T-helper 2 cell treated with Interferon-gamma antibody and Interleukin-4, amounts not matched to agents 100 ng/mL and 5 ng/mL, for 36 hours (primary cell): ENCODE measurements at regions not wholly inside any gene's neighbourhood (a gene's known extent, or its start where the extent isn't known, plus 50 kb on each side); places are given as distances from the start of the nearest gene placed in this dataset.
"Not testable (repeated sequence)": the region's sequence is repeated elsewhere in the genome, so short reads cannot be mapped to it uniquely, and the experiment has no call there.

Source experiments
- intact Hi-C: fragments of 100-400 bp; cut with micrococcal nuclease; formaldehyde crosslinking; loops from one replicate; pipeline ENCODE4 v1.15.1; 2023

- intact Hi-C loops: loop anchor here (5.0 kb wide), 1 partner anchor 43 kb away; no protein-coding TSS in a partner anchor
Measured at GRCh38 chr6:11410539-11411307, 126.8 kb upstream of the TMEM170B start.

- intact Hi-C loops: no loop called here
Measured at GRCh38 chr6:11409371-11409770, 128.2 kb upstream of the TMEM170B start.

GRCh38 chr6:11407414-11407813 is 130.1 kb upstream of the TMEM170B start:
- intact Hi-C loops: no loop called here

- intact Hi-C loops: no loop called here
Measured at GRCh38 chr6:11404838-11405237, 132.7 kb upstream of the TMEM170B start.

GRCh38 chr6:11404081-11404480 is 133.5 kb upstream of the TMEM170B start:
- intact Hi-C loops: no loop called here

GRCh38 chr6:11403035-11403601 is 134.4 kb upstream of the TMEM170B start:
- intact Hi-C loops: no loop called here

- intact Hi-C loops: not testable (repeated sequence)
Measured at GRCh38 chr6:11402581-11402980, 135.0 kb upstream of the TMEM170B start.

GRCh38 chr6:11401954-11402353 is 135.6 kb upstream of the TMEM170B start:
- intact Hi-C loops: not testable (repeated sequence)

GRCh38 chr6:11398451-11399326 is 138.9 kb upstream of the TMEM170B start:
- intact Hi-C loops: no loop called here

GRCh38 chr6:11397622-11398450 is 139.7 kb upstream of the TMEM170B start:
- intact Hi-C loops: no loop called here

GRCh38 chr6:11396860-11397259 is 140.7 kb upstream of the TMEM170B start:
- intact Hi-C loops: no loop called here

GRCh38 chr6:11393713-11394627 is 143.6 kb upstream of the TMEM170B start:
- intact Hi-C loops: no loop called here

GRCh38 chr6:11392778-11393507 is 144.6 kb upstream of the TMEM170B start:
- intact Hi-C loops: no loop called here

GRCh38 chr6:11391934-11392777 is 145.4 kb upstream of the TMEM170B start:
- intact Hi-C loops: no loop called here

- intact Hi-C loops: loop anchor here (10.0 kb wide), 1 partner anchor 215 kb away; no protein-coding TSS in a partner anchor
Measured at GRCh38 chr6:11389977-11390376, 147.6 kb upstream of the TMEM170B start.

GRCh38 chr6:11388983-11389944 is 148.3 kb upstream of the TMEM170B start:
- intact Hi-C loops: loop anchor here (10.0 kb wide), 1 partner anchor 214 kb away; no protein-coding TSS in a partner anchor
